GM12878 (cell line): ENCODE measurements at regions not wholly inside any gene's neighbourhood (a gene's known extent, or its start where the extent isn't known, plus 50 kb on each side); places are given as distances from the start of the nearest gene placed in this dataset.

ENCODE experiments used
- ATAC-seq: fragments of 200-7000 bp; cut with Tn5 transposase; 3 replicates; pipeline ENCODE4 v1.9.1; 2020; ENCODE audit warnings: mild to moderate bottlenecking, moderate library complexity
- BruUV-seq: library from RNA; stranded (reverse); fragments of 400-500 nt; replicated peaks from 2 replicates; lab custom pipeline; 2021; lab: Mats Ljungman, UMichigan
- CTCF ChIA-PET: fragments of 300-600 bp; sonication (Branson Sonifier 250); formaldehyde crosslinking; extraction: SDS; loops from one replicate; lab custom pipeline; 2021; ENCODE audit warnings: inconsistent platforms; lab: Yijun Ruan, JAX
- POLR2A ChIA-PET: fragments of 350-600 bp; formaldehyde crosslinking; extraction: SDS; loops from one replicate; lab custom pipeline; 2021; ENCODE audit warnings: inconsistent platforms; lab: Charles Lee
- RAD21 ChIA-PET: fragments of 300-600 bp; sonication (Branson Sonifier 250); formaldehyde crosslinking; loops from one replicate; lab custom pipeline; 2023; ENCODE audit warnings: antibody characterized with exemption; ENCODE audit not compliant: unreplicated experiment; lab: Charles Lee
- SMC1A ChIA-PET: fragments of 300-600 bp; sonication (Branson Sonifier 250); formaldehyde crosslinking; loops from one replicate; lab custom pipeline; 2023; ENCODE audit not compliant: unreplicated experiment, uncharacterized antibody; lab: Charles Lee
- DNase-seq: peaks from one replicate; pipeline ENCODE4 v3.0.0-alpha.2; 2011; ENCODE audit warnings: low read depth, low spot score
- FAIRE-seq: peaks from 3 replicates; lab custom pipeline; 2011; peaks lifted over from hg19 to GRCh38; lab: Jason Lieb, UNC
- H2AFZ ChIP-seq: 2 replicates; pipeline ENCODE4 v1.6.0; 2011; ENCODE audit warnings: low read depth, low read length, control low read depth; ENCODE audit not compliant: control insufficient read depth
- H3K27ac ChIP-seq: 2 replicates; pipeline ENCODE4 v1.5.1; 2011; ENCODE audit warnings: control low read depth; ENCODE audit not compliant: control insufficient read depth, insufficient read depth
- H3K27me3 ChIP-seq, 2 experiments: replicated peaks in 1 of 2; 2 replicates each; pipeline versions ENCODE4 v1.6.0 to v1.6.1; 2011; ENCODE audit warnings: low read length in 1 of 2; ENCODE audit not compliant: control insufficient read depth in 2 of 2, insufficient read depth in 2 of 2
- H3K36me3 ChIP-seq, 2 experiments: 2 replicates each; pipeline ENCODE4 v1.5.1; 2011; ENCODE audit warnings: low read length in 1 of 2; ENCODE audit not compliant: control insufficient read depth in 2 of 2, insufficient read depth in 2 of 2
- H3K4me1 ChIP-seq: 2 replicates; pipeline ENCODE4 v1.6.1; 2011; ENCODE audit warnings: mild to moderate bottlenecking, low read length, moderate library complexity, mixed read lengths; ENCODE audit not compliant: control insufficient read depth, insufficient read depth
- H3K4me2 ChIP-seq: 2 replicates; pipeline ENCODE4 v1.6.0; 2011; ENCODE audit warnings: control low read depth; ENCODE audit not compliant: control insufficient read depth, insufficient read depth
- H3K4me3 ChIP-seq: fragments of 200-600 bp; sonication (generic); 2 replicates; pipeline ENCODE4 v1.5.1; 2016
- H3K79me2 ChIP-seq: 2 replicates; pipeline ENCODE4 v1.6.0; 2011; ENCODE audit warnings: low read length; ENCODE audit not compliant: control insufficient read depth, insufficient read depth
- H3K9ac ChIP-seq: 2 replicates; pipeline ENCODE4 v1.8.0; 2011; ENCODE audit warnings: low read length, control low read depth, mixed read lengths; ENCODE audit not compliant: control insufficient read depth, insufficient read depth
- H3K9me3 ChIP-seq: replicated peaks from 3 replicates; pipeline ENCODE4 v1.5.1; 2011; ENCODE audit warnings: mild to moderate bottlenecking, low read length; ENCODE audit not compliant: control insufficient read depth, insufficient read depth
- H4K20me1 ChIP-seq: 2 replicates; pipeline ENCODE4 v1.6.0; 2011; ENCODE audit not compliant: control insufficient read depth, insufficient read depth
- KAT2A ChIP-seq: conservative IDR thresholded peaks from 2 replicates; pipeline ENCODE4 v1.6.1; 2011; ENCODE audit warnings: low read depth, low read length; ENCODE audit not compliant: control insufficient read depth
- RB1 ChIP-seq: fragments of 450-650 bp; formaldehyde crosslinking; IDR thresholded peaks from 2 replicates; pipeline ENCODE4 v1.6.1; 2017; ENCODE audit warnings: mild to moderate bottlenecking, borderline replicate concordance
- SUZ12 ChIP-seq: fragments of 200-600 bp; sonication (generic); IDR thresholded peaks from one replicate; pipeline ENCODE4 v1.6.1; 2018; ENCODE audit warnings: antibody characterized with exemption, mild to moderate bottlenecking; ENCODE audit not compliant: unreplicated experiment
- ZNF384 ChIP-seq: IDR thresholded peaks from 2 replicates; pipeline ENCODE4 v1.6.1; 2012; ENCODE audit warnings: low read depth, mild to moderate bottlenecking, low read length, improper control_type of control experiment, borderline replicate concordance
- WGBS: methylation state at CpG from one replicate; pipeline ENCODE4 v1.1.6; 2016; ENCODE audit warnings: low lambda C conversion rate; ENCODE audit not compliant: insufficient replicate concordance, insufficient coverage; ENCODE audit errors: missing lambda C conversion rate; 5-methylcytosine and 5-hydroxymethylcytosine counted together
- in situ Hi-C: fragments of 300-500 bp; cut with MboI; formaldehyde crosslinking; loops from 9 replicates; pipeline ENCODE4 v1.14.3; 2018; ENCODE audit warnings: mixed read lengths
- intact Hi-C: fragments of 100-400 bp; cut with micrococcal nuclease; formaldehyde crosslinking; loops from one replicate; pipeline ENCODE4 v1.14.2; 2022; ENCODE audit not compliant: unreplicated experiment

- WGBS: 65% methylated on average over 10 of the region's 10 CpGs
Observed at GRCh38 chr6:44657206-44657819, 269.8 kb downstream of the CDC5L start.

DNA sequence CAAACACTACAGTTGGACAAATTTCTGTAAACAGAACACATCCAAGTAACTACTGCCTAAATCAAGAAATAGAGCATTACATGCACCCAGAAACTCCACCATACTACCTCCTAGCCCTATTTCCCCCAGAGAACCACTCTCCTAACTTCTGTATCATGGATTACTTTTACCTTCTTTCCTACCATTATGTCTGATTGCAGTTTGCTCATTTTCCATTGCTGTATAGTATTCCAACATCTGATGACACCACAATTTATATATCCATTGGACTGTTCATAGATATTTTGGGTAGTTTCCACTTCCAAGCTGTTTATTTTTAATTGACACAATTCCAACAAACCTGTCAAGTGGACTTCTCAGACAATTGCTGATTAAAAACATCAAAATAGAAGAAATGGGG, 271.1 kb downstream of the CDC5L start:
- ChIA-PET CTCF (interaction anchor here (0.9 to 7.5 kb wide), 6 partner anchors 10 to 1432 kb away, joined by 3 to 88 read pairs (median 6); no protein-coding TSS in a partner anchor), SMC1A (interaction anchor here (1.1 to 1.9 kb wide), 2 partner anchors 210 to 1056 kb away, joined by 3 to 7 read pairs; no protein-coding TSS in a partner anchor), RAD21 (no interaction called here), POLR2A (no interaction called here)
- Histone ChIP-seq H3K27ac (no peak overlapping the region), H3K9ac (no peak overlapping the region), H3K9me3 (no peaks in the 10 kb centered on the region), H3K4me3 (no peak overlapping the region), H3K4me1 (no peaks in the 10 kb centered on the region; the same call in 1 of the 2 replicates), H2AFZ (no peak overlapping the region), H3K36me3 (no peaks in the 10 kb centered on the region), H4K20me1 (no peaks in the 10 kb centered on the region), H3K79me2 (no peaks in the 10 kb centered on the region), H3K4me2 (no peak overlapping the region), H3K27me3 (peaks cover 0 to 2% of the 10 kb centered on the region in 2 experiments; a peak in 1 of 4 replicates)
- no peak for DNase-seq
- intact Hi-C loops: loop anchor here (5.0 to 10.0 kb wide), 5 partner anchors 209 to 766 kb away; partner anchors contain the start of gene SUPT3H
- no peak for FAIRE-seq
- no TSS peak for BruUV-seq
- in situ Hi-C loops: loop anchor here (5.0 kb wide), 1 partner anchor 1059 kb away; no protein-coding TSS in a partner anchor
- TF ChIP-seq ZNF384: no peak
- ATAC-seq: no peak

More at GRCh38 chr6:44657206-44657819, 269.8 kb downstream of the CDC5L start:
- no peak for DNase-seq
- Histone ChIP-seq H3K27me3 (peaks cover 0 to 2% of the 10 kb centered on the region in 2 experiments; a peak in 1 of 4 replicates), H3K4me1 (no peaks in the 10 kb centered on the region; the same call in 1 of the 2 replicates), H3K79me2 (no peaks in the 10 kb centered on the region), H3K9me3 (no peaks in the 10 kb centered on the region), H2AFZ (no peak overlapping the region), H3K4me3 (no peak overlapping the region), H3K9ac (no peak overlapping the region), H3K36me3 (no peaks in the 10 kb centered on the region)
- in situ Hi-C loops: loop anchor here (5.0 kb wide), 1 partner anchor 1060 kb away; no protein-coding TSS in a partner anchor
- BruUV-seq: no TSS peak
- CTCF ChIA-PET: interaction anchor here (1.0 to 7.5 kb wide), 12 partner anchors 10 to 1271 kb away, joined by 3 to 88 read pairs (median 7); partner anchors contain the start of gene SUPT3H
- ATAC-seq: no peak
- no peak for FAIRE-seq
- TF ChIP-seq SUZ12 (no peak), KAT2A (no peak), RB1 (no peak), ZNF384 (no peak)
- TF ChIP-seq, all 136 proteins: peak for 0
- H4K20me1 ChIP-seq: no peaks in the 10 kb centered on the region
- RAD21 ChIA-PET: interaction anchor here (0.7 to 3.5 kb wide), 7 partner anchors 23 to 1265 kb away, joined by 3 to 34 read pairs (median 3); no protein-coding TSS in a partner anchor
- POLR2A ChIA-PET: no interaction called here
- H3K27ac ChIP-seq: no peak overlapping the region
- no peak overlapping the region for H3K4me2 ChIP-seq
- SMC1A ChIA-PET: interaction anchor here (0.8 to 5.5 kb wide), 12 partner anchors 10 to 1265 kb away, joined by 3 to 60 read pairs (median 4); no protein-coding TSS in a partner anchor
- intact Hi-C loops: loop anchor here (5.0 to 10.0 kb wide), 5 partner anchors 210 to 767 kb away; partner anchors contain the start of gene SUPT3H
